CD4-positive, alpha-beta T cell (primary cell): ENCODE measurements at regions not wholly inside any gene's neighbourhood (a gene's known extent, or its start where the extent isn't known, plus 50 kb on each side); places are given as distances from the start of the nearest gene placed in this dataset.

ENCODE experiments used
- ATAC-seq: fragments of 200-7000 bp; cut with Tn5 transposase; one replicate; pipeline ENCODE4 v1.10.0; 2022; ENCODE audit warnings: mild to moderate bottlenecking; ENCODE audit not compliant: poor library complexity
- CTCF ChIA-PET: fragments of 350-600 bp; sonication (Branson Sonifier 250); formaldehyde crosslinking; loops from one replicate; lab custom pipeline; 2021; ENCODE audit warnings: antibody characterized with exemption, inconsistent platforms; lab: Charles Lee
- POLR2A ChIA-PET: fragments of 350-600 bp; sonication (Branson Sonifier 250); formaldehyde crosslinking; loops from one replicate; lab custom pipeline; 2021; ENCODE audit warnings: antibody characterized with exemption, inconsistent platforms; lab: Charles Lee
- DNase-seq, 14 experiments: peaks; one replicate each; pipeline ENCODE4 v3.0.0-alpha.2; 2013 to 2020; ENCODE audit warnings: mixed read lengths in 2 of 14
- H3K27ac ChIP-seq, 2 donors: one replicate each; pipeline versions ENCODE4 v1.5.1 to v1.7.0; 2013; ENCODE audit warnings: low read length in 2 of 2, low read depth in 1 of 2, mild to moderate bottlenecking in 1 of 2
- H3K27me3 ChIP-seq, 2 experiments: 1 replicate in 1 of 2; 2 replicates in 1 of 2; pipeline versions ENCODE4 v1.6.1 to v1.7.0; 2013; ENCODE audit warnings: low read length in 2 of 2, control low read depth in 1 of 2, mild to moderate bottlenecking in 1 of 2, moderate library complexity in 1 of 2; ENCODE audit not compliant: insufficient read depth in 2 of 2, control insufficient read depth in 1 of 2
- H3K36me3 ChIP-seq: one replicate; pipeline ENCODE4 v1.6.1; 2013; ENCODE audit warnings: low read length, control low read depth; ENCODE audit not compliant: insufficient read depth
- H3K4me1 ChIP-seq: one replicate; pipeline ENCODE4 v1.6.1; 2013; ENCODE audit warnings: low read length, control low read depth; ENCODE audit not compliant: insufficient read depth
- H3K4me3 ChIP-seq: one replicate; pipeline ENCODE4 v1.5.1; 2013; ENCODE audit warnings: mild to moderate bottlenecking, low read length, moderate library complexity
- H3K9me3 ChIP-seq, 2 experiments: 1 replicate in 1 of 2; 2 replicates in 1 of 2; pipeline versions ENCODE4 v1.6.1 to v1.7.0; 2013; ENCODE audit warnings: low read length in 2 of 2, mild to moderate bottlenecking in 2 of 2, control low read depth in 1 of 2, moderate library complexity in 1 of 2; ENCODE audit not compliant: control insufficient read depth in 1 of 2, insufficient read depth in 1 of 2
- H3K27ac Mint-ChIP-seq: one replicate; pipeline ENCODE4 v1.8.0; 2020; ENCODE audit warnings: mixed read lengths
- H3K27me3 Mint-ChIP-seq: one replicate; pipeline ENCODE4 v1.8.0; 2021; ENCODE audit warnings: mixed read lengths
- H3K36me3 Mint-ChIP-seq: one replicate; pipeline ENCODE4 v1.8.0; 2021; ENCODE audit warnings: low read depth, mixed read lengths
- H3K4me1 Mint-ChIP-seq: one replicate; pipeline ENCODE4 v1.8.0; 2021; ENCODE audit warnings: low read depth, mixed read lengths
- H3K4me3 Mint-ChIP-seq: one replicate; pipeline ENCODE4 v1.8.0; 2020; ENCODE audit warnings: mild to moderate bottlenecking, mixed read lengths
- H3K9me3 Mint-ChIP-seq: one replicate; pipeline ENCODE4 v1.8.0; 2020; ENCODE audit warnings: mixed read lengths
- CTCF ChIP-seq: fragments of 200-600 bp; IDR thresholded peaks from one replicate; pipeline ENCODE4 v1.8.0; 2022; ENCODE audit warnings: antibody characterized with exemption, mild to moderate bottlenecking
- intact Hi-C, 2 experiments: fragments of 100-400 bp; cut with DNase I in 1 of 2; cut with micrococcal nuclease in 1 of 2; formaldehyde crosslinking; loops; one replicate each; pipeline versions ENCODE4 v1.15.1 to v1.9.0; 2023 to 2025; cut with DNase I, micrococcal nuclease

GRCh38 chr5:61623401-61624069 lies 291.5 kb downstream of the ZSWIM6 start:
- Mint-ChIP-seq H3K4me1 (peaks cover 11% of the 10 kb centered on the region), H3K27me3 (peaks cover 62% of the 10 kb centered on the region), H3K9me3 (no peaks in the 10 kb centered on the region), H3K27ac (no peak overlapping the region), H3K4me3 (no peak overlapping the region), H3K36me3 (no peaks in the 10 kb centered on the region)
- CTCF ChIA-PET = no interaction called here
- Histone ChIP-seq H3K27ac (no peak overlapping the region), H3K36me3 (no peaks in the 10 kb centered on the region), H3K27me3 (peaks cover 23 to 26% of the 10 kb centered on the region in 2 experiments), H3K9me3 (peaks cover 0 to 15% of the 10 kb centered on the region in 2 experiments), H3K4me3 (no peak overlapping the region), H3K4me1 (peaks cover 16% of the 10 kb centered on the region)
- no peak for TF ChIP-seq CTCF
- ATAC-seq (no peak), DNase-seq (no peak)
- POLR2A ChIA-PET = no interaction called here
- intact Hi-C loops = no loop called here

- CTCF ChIA-PET = no interaction called here
Measured at GRCh38 chr5:61624553-61625136, 292.6 kb downstream of the ZSWIM6 start.

DNA sequence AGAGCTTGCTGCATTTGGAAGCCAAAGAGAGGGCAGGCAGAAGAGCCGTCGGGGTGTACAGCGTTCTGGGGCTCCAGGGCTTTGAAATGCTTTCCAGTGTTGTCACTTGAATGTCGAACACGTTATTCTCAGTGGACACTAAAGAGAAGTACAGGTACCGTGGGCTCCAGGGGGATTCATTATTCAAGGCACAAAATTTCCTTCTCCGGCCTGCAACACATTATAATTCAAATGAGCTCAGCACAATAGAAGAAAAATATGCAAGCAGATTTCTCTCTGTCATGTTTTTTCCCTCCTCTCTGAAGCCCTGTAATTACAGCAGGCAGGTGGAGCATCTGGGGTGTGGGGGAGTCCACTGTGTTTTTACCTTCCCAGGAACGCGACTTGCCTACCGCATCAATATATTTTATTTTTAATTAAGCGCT lies 293.1 kb downstream of the ZSWIM6 start:
- Mint-ChIP-seq H3K27me3 (peaks cover 66% of the 10 kb centered on the region), H3K4me1 (peaks cover 11% of the 10 kb centered on the region), H3K9me3 (no peaks in the 10 kb centered on the region), H3K4me3 (peak overlapping the region; percentile 82), H3K36me3 (no peaks in the 10 kb centered on the region), H3K27ac (no peak overlapping the region)
- ATAC-seq (no peak), DNase-seq (no peak)
- Histone ChIP-seq H3K4me1 (peaks cover 16% of the 10 kb centered on the region), H3K9me3 (peaks cover 0 to 15% of the 10 kb centered on the region in 2 experiments), H3K27me3 (peaks cover 23 to 26% of the 10 kb centered on the region in 2 experiments), H3K4me3 (peak overlapping the region; percentile 54), H3K36me3 (no peaks in the 10 kb centered on the region), H3K27ac (no peak overlapping the region)
- intact Hi-C loops = no loop called here
- no peak for TF ChIP-seq CTCF
- CTCF ChIA-PET = interaction anchor here (0.7 kb wide), 1 partner anchor 296 kb away, joined by 3 read pairs; no protein-coding TSS in a partner anchor
- POLR2A ChIA-PET = no interaction called here

More at GRCh38 chr5:61624553-61625136, 292.6 kb downstream of the ZSWIM6 start:
- no peak overlapping the region for H3K4me3 ChIP-seq
- no peak overlapping the region for H3K27ac ChIP-seq
- no peak for ATAC-seq
- no peaks in the 10 kb centered on the region for H3K36me3 Mint-ChIP-seq
- DNase-seq = no peak
- H3K4me3 Mint-ChIP-seq = peak overlapping the region; percentile 82
- TF ChIP-seq CTCF = no peak
- H3K27ac Mint-ChIP-seq = no peak overlapping the region
- peaks cover 11% of the 10 kb centered on the region for H3K4me1 Mint-ChIP-seq
- peaks cover 0 to 15% of the 10 kb centered on the region in 2 experiments for H3K9me3 ChIP-seq
- H3K36me3 ChIP-seq = no peaks in the 10 kb centered on the region
- H3K27me3 ChIP-seq = peaks cover 23 to 26% of the 10 kb centered on the region in 2 experiments
- H3K4me1 ChIP-seq = peaks cover 16% of the 10 kb centered on the region
- intact Hi-C loops = no loop called here
- H3K27me3 Mint-ChIP-seq = peaks cover 63% of the 10 kb centered on the region
- POLR2A ChIA-PET = no interaction called here
- H3K9me3 Mint-ChIP-seq = no peaks in the 10 kb centered on the region
